Osteocyte (in vitro differentiated cells): ENCODE measurements at regions not wholly inside any gene's neighbourhood (a gene's known extent, or its start where the extent isn't known, plus 50 kb on each side); places are given as distances from the start of the nearest gene placed in this dataset.

ENCODE experiments used
- DNase-seq: peaks from one replicate; pipeline ENCODE4 v3.0.0; 2021; ENCODE audit warnings: mixed read lengths; ENCODE audit not compliant: unreplicated experiment; ENCODE audit errors: extremely low spot score
- H3K27ac Mint-ChIP-seq: one replicate; pipeline ENCODE4 v1.8.0; 2021; ENCODE audit warnings: mild to moderate bottlenecking, mixed read lengths; ENCODE audit not compliant: unreplicated experiment
- H3K27me3 Mint-ChIP-seq: one replicate; pipeline ENCODE4 v1.8.0; 2021; ENCODE audit warnings: mixed read lengths; ENCODE audit not compliant: unreplicated experiment
- H3K36me3 Mint-ChIP-seq: one replicate; pipeline ENCODE4 v1.8.0; 2021; ENCODE audit warnings: mixed read lengths; ENCODE audit not compliant: unreplicated experiment
- H3K4me1 Mint-ChIP-seq: one replicate; pipeline ENCODE4 v1.8.0; 2021; ENCODE audit warnings: mixed read lengths; ENCODE audit not compliant: unreplicated experiment
- H3K4me3 Mint-ChIP-seq: one replicate; pipeline ENCODE4 v1.8.0; 2021; ENCODE audit warnings: mild to moderate bottlenecking, moderate library complexity, mixed read lengths; ENCODE audit not compliant: unreplicated experiment
- H3K9me3 Mint-ChIP-seq: one replicate; pipeline ENCODE4 v1.8.0; 2021; ENCODE audit warnings: mixed read lengths; ENCODE audit not compliant: unreplicated experiment
- TF ChIP-seq, protein P1 (sequence below): fragments of 200-600 bp; sonication (generic); IDR thresholded peaks from 2 replicates; pipeline ENCODE4 v1.5.0; 2021; ENCODE audit warnings: antibody characterized with exemption, mild to moderate bottlenecking, moderate library complexity

DNA sequence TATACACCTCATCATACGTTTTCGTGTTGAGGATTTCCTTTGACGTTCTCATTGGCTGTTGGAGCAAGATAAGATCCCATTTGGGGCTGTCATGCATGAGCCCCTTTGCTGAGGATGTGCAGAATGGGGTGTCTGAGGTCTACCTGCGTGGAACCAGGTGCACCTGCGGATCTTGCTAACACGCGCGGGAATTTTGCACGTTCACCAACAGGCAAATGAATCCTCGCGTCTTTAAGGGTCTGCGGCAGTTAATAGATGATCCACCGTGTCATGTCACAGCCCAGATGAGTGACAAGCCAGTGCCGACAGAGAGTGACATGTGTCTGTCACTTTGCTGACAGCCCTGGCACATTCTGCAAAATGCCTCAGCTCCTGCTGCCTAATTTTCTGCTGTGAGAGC is 56.3 kb upstream of the SHOX start:
- Mint-ChIP-seq H3K36me3 (no peaks in the 10 kb centered on the region), H3K9me3 (peaks cover 31% of the 10 kb centered on the region), H3K27me3 (no peaks in the 10 kb centered on the region), H3K4me3 (no peak overlapping the region), H3K4me1 (no peaks in the 10 kb centered on the region), H3K27ac (no peak overlapping the region)
- peak; percentile 11 for DNase-seq
- TF ChIP-seq, protein P1, sequence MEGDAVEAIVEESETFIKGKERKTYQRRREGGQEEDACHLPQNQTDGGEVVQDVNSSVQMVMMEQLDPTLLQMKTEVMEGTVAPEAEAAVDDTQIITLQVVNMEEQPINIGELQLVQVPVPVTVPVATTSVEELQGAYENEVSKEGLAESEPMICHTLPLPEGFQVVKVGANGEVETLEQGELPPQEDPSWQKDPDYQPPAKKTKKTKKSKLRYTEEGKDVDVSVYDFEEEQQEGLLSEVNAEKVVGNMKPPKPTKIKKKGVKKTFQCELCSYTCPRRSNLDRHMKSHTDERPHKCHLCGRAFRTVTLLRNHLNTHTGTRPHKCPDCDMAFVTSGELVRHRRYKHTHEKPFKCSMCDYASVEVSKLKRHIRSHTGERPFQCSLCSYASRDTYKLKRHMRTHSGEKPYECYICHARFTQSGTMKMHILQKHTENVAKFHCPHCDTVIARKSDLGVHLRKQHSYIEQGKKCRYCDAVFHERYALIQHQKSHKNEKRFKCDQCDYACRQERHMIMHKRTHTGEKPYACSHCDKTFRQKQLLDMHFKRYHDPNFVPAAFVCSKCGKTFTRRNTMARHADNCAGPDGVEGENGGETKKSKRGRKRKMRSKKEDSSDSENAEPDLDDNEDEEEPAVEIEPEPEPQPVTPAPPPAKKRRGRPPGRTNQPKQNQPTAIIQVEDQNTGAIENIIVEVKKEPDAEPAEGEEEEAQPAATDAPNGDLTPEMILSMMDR = no peak

DNA sequence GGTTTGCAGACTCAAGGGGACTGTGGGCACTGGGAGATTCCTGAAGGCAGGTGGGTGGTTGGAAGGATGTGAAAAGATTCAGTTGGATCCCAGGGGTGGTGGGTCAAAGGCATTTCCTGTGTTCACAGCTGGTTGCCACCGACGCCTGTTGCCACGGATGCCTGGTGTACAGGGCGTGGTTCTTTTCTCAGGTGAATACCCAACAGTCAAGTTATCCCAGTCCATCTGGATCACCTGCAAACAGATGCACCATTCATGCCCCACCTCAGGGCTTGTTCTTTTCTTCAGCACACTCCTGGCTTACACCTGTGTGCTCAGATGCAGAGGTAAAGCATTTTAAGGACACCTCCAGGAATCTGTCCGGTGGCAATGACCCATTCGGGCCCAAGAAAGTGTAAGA is 55.8 kb upstream of the SHOX start:
- H3K36me3 Mint-ChIP-seq = no peaks in the 10 kb centered on the region
- no peaks in the 10 kb centered on the region for H3K27me3 Mint-ChIP-seq
- peak; percentile 51 for DNase-seq
- no peak overlapping the region for H3K27ac Mint-ChIP-seq
- TF ChIP-seq, protein P1 = no peak
- no peaks in the 10 kb centered on the region for H3K4me1 Mint-ChIP-seq
- H3K9me3 Mint-ChIP-seq = peaks cover 31% of the 10 kb centered on the region
- no peak overlapping the region for H3K4me3 Mint-ChIP-seq

DNA sequence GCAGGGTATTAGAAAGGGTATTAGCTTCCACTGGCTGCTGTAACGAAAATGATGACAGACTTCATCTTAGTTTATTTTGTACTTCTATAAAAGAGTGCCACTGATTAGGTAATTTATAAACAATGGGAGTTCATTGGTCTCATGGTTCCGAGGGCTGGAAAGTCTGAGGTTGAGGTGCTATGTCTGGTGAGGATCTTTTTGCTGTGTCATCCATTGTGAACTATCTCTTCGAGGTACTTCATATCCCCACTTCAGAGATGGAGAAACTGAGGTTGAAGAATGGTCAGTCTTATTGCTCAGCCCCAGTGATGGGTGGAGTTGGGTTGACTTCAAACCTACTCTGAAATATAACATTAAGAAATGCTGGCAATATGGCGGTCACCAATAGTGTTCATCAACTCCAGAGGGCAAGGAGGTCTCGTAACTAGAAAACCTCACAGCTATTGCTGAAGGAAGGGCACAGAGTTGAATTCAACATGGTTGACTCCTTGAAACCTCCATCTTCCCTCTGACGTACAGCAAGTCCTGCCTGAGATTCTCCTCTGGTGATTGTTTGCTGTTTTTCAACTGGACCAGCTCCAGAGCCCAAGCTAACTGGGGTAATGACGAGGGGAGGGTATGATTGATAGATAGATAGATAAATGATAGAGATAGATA is 53.6 kb upstream of the SHOX start:
- H3K9me3 Mint-ChIP-seq = peaks cover 40% of the 10 kb centered on the region
- H3K27me3 Mint-ChIP-seq = no peaks in the 10 kb centered on the region
- no peaks in the 10 kb centered on the region for H3K36me3 Mint-ChIP-seq
- no peak overlapping the region for H3K27ac Mint-ChIP-seq
- DNase-seq = peak; percentile 19
- TF ChIP-seq, protein P1 = no peak
- H3K4me3 Mint-ChIP-seq = no peak overlapping the region
- H3K4me1 Mint-ChIP-seq = no peaks in the 10 kb centered on the region

DNA sequence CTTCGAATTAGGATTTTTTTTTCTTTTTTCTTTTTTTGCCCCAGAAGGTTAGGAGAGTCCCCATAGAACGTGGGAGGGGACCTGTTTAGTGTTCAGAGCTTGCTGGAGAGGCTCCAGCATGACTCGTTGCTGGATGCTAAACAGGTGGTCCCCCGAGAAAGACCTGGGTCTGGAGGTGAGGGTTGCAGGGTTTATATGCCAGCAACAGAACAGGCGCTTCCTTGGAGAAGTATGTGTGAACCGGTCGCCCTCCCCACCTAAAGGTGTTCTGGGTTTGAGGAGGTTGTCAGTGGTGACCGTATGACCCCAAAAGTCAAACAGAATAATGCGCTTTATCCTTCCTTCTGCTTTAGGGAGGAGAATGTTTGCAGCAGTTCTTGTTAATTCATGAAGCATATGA is 52.1 kb upstream of the SHOX start:
- DNase-seq = peak; percentile 42
- no peaks in the 10 kb centered on the region for H3K27me3 Mint-ChIP-seq
- peaks cover 40% of the 10 kb centered on the region for H3K9me3 Mint-ChIP-seq
- no peaks in the 10 kb centered on the region for H3K36me3 Mint-ChIP-seq
- H3K4me3 Mint-ChIP-seq = no peak overlapping the region
- no peak overlapping the region for H3K27ac Mint-ChIP-seq
- TF ChIP-seq, protein P1 = no peak
- no peaks in the 10 kb centered on the region for H3K4me1 Mint-ChIP-seq

DNA sequence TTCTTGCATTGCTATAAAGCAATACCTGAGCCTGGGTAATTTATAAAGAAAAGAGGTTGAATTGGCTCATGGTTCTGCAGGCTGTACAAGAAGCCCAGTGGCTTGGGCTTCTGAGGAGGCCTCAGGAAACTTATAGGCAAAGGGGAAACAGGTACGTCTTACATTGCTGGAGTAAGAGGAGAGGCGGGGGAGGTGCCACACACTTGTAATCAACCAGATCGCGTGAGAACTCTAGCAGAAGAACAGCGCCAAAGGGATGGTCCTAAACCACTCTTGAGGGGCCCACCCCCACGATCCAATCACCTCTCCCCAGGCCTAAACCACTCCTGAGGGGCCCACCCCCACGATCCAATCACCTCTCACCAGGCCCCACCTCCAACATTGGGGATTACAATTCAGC is 50.6 kb upstream of the SHOX start:
- no peak overlapping the region for H3K4me3 Mint-ChIP-seq
- peaks cover 40% of the 10 kb centered on the region for H3K9me3 Mint-ChIP-seq
- TF ChIP-seq, protein P1 = no peak
- H3K27ac Mint-ChIP-seq = no peak overlapping the region
- no peaks in the 10 kb centered on the region for H3K36me3 Mint-ChIP-seq
- DNase-seq = peak; percentile 23
- H3K27me3 Mint-ChIP-seq = no peaks in the 10 kb centered on the region
- no peaks in the 10 kb centered on the region for H3K4me1 Mint-ChIP-seq
